Urinary bladder (tissue), 3 donors: ENCODE measurements at regions not wholly inside any gene's neighbourhood (a gene's known extent, or its start where the extent isn't known, plus 50 kb on each side); places are given as distances from the start of the nearest gene placed in this dataset.

ENCODE experiments used
- DNase-seq: peaks from one replicate; pipeline ENCODE4 v3.0.0-alpha.2; 2015; ENCODE audit errors: extremely low spot score
- H3K27ac ChIP-seq: one replicate; pipeline ENCODE4 v1.5.1; 2013; ENCODE audit warnings: low read depth, mild to moderate bottlenecking, moderate library complexity
- H3K36me3 ChIP-seq: one replicate; pipeline ENCODE4 v1.6.1; 2013; ENCODE audit warnings: mild to moderate bottlenecking, moderate library complexity; ENCODE audit not compliant: insufficient read depth
- H3K4me1 ChIP-seq: one replicate; pipeline ENCODE4 v1.6.1; 2013; ENCODE audit warnings: mild to moderate bottlenecking, moderate library complexity; ENCODE audit not compliant: insufficient read depth
- H3K4me3 ChIP-seq: one replicate; pipeline ENCODE4 v1.5.1; 2013; ENCODE audit warnings: low read depth, low read length
- WGBS: extraction: QIAGEN DNeasy Blood & Tissue Kit; methylation state at CpG from one replicate; pipeline ENCODE4 v1.1.7; 2013; 5-methylcytosine and 5-hydroxymethylcytosine counted together
- donor health status: healthy with polysubstance abuse.
- donor health status: healthy.

GRCh38 chr16:73426433-73427160, 378.7 kb upstream of the ZFHX3 start:
- Histone ChIP-seq H3K36me3 (no peaks in the 10 kb centered on the region), H3K4me3 (no peak overlapping the region), H3K27ac (no peak overlapping the region), H3K4me1 (no peaks in the 10 kb centered on the region)
- WGBS = 66% methylated on average over 7 of the region's 7 CpGs
- no peak for DNase-seq

DNA sequence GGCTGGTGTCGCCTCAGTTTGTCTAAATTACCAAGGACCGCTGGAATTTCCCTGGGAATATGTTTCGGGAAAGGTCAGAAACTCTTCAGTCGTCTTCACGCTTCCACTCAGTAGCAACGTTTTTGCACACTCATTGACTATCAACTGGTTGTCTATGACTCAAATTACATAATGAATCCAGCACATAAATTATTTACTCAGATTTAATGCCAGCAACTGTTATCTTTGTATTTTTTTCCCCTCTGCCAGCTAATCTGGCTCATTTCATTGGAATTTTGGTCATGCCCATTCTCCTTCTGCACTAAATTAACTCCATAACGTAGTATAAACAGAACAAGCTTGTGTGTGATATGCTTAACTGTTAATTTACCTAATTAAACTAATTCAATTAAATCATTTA, 372.7 kb upstream of the ZFHX3 start:
- Histone ChIP-seq H3K4me3 (no peak overlapping the region), H3K4me1 (no peaks in the 10 kb centered on the region), H3K36me3 (no peaks in the 10 kb centered on the region), H3K27ac (no peak overlapping the region)
- WGBS = 74% methylated on average over 7 of the region's 7 CpGs
- DNase-seq = no peak

DNA sequence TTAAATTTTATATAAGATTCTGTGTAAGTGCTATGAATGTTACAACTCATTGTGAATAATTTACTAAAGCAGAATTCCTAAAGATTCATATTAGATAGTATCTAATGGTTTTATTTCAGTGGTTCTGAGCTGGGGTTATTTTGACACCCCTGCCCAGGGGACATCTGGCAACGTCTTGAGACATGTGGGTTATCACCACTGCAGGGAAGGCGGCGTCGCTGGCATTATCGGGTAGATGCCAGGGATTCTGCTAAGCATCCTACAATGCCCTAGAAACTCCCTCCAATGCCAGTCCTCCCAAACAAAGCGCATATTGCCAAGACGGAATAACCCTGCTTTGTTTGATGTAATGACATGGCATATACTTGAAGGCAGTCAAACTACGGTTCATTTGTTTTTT, 372.3 kb upstream of the ZFHX3 start:
- H3K4me1 ChIP-seq = no peaks in the 10 kb centered on the region
- WGBS = 84% methylated on average over 8 of the region's 8 CpGs
- H3K36me3 ChIP-seq = no peaks in the 10 kb centered on the region
- no peak overlapping the region for H3K4me3 ChIP-seq
- H3K27ac ChIP-seq = no peak overlapping the region
- no peak for DNase-seq

GRCh38 chr16:73418691-73419090, 370.8 kb upstream of the ZFHX3 start:
- no peaks in the 10 kb centered on the region for H3K4me1 ChIP-seq
- WGBS = 21% methylated on average over 6 of the region's 6 CpGs
- H3K36me3 ChIP-seq = no peaks in the 10 kb centered on the region
- DNase-seq = no peak
- no peak overlapping the region for H3K4me3 ChIP-seq
- no peak overlapping the region for H3K27ac ChIP-seq

DNA sequence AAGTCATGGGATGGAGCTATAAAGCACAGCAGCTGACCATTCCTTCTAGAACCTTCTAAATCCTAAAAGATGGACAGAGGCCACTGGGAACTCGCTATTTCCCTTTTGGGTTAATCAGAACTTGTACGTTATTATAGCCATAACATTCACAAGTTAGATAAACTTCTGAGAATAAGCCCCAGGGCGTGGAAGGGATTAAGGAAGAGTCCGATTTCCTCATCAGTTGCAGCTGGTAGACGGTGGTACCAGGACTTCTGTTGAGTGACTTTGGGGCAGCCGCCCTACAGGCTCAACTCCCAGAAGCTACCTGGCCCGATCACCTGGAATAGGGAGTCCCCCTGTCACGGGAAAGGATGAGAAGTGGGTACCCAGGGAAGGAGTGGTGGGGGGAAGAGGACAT, 370.1 kb upstream of the ZFHX3 start:
- H3K27ac ChIP-seq = no peak overlapping the region
- H3K4me3 ChIP-seq = no peak overlapping the region
- no peak for DNase-seq
- 46% methylated on average over 8 of the region's 8 CpGs for WGBS
- H3K4me1 ChIP-seq = no peaks in the 10 kb centered on the region
- no peaks in the 10 kb centered on the region for H3K36me3 ChIP-seq

GRCh38 chr16:73415286-73415685, 367.4 kb upstream of the ZFHX3 start:
- WGBS = 28% methylated on average over 1 of the region's 1 CpG
- no peak for DNase-seq
- no peak overlapping the region for H3K4me3 ChIP-seq
- H3K4me1 ChIP-seq = no peaks in the 10 kb centered on the region
- H3K27ac ChIP-seq = no peak overlapping the region
- H3K36me3 ChIP-seq = no peaks in the 10 kb centered on the region

- Histone ChIP-seq H3K27ac (no peak overlapping the region), H3K4me3 (no peak overlapping the region), H3K4me1 (no peaks in the 10 kb centered on the region), H3K36me3 (no peaks in the 10 kb centered on the region)
- DNase-seq = no peak
- WGBS = 73% methylated on average over 5 of the region's 5 CpGs
Observed at GRCh38 chr16:73414638-73415037, 366.7 kb upstream of the ZFHX3 start.

- Histone ChIP-seq H3K4me3 (no peak overlapping the region), H3K27ac (no peak overlapping the region), H3K4me1 (no peaks in the 10 kb centered on the region), H3K36me3 (no peaks in the 10 kb centered on the region)
- 97% methylated on average over 1 of the region's 1 CpG for WGBS
- DNase-seq = no peak
Observed at GRCh38 chr16:73413830-73414190, 365.9 kb upstream of the ZFHX3 start.

DNA sequence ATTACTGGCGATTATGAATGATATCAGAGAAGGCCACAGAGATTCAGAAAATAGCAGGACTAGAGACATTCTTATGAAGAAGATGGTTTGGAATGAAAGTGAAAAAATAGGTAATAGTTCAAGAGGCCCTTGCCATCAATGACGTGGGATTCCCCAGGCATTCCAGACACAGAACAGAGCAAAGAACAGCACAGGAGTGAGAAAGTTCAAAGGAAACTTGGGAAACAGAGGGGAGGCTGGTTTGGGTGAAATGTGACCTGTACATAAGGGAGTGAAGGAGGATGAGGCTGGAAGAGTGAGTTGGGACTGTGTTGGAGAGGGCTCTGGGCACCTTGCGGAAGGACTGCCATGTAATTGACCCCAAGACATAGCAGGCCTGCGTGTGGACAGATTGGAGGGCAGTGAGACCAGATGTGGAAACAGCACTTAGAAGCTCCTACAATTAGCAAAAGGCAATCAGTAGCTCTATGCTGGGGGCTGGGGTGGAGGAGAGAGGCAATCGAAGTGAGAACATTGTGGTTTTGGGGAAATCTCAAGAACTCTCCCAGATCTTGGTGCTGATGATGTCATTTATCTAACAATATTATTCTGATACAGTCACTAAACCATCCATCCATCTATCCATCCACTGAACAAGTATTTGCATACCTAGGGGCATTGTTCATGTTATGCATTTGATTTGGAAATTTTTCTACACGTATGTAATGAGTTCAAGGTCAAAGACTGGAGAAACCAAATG, 365.3 kb upstream of the ZFHX3 start:
- Histone ChIP-seq H3K4me1 (no peaks in the 10 kb centered on the region), H3K36me3 (no peaks in the 10 kb centered on the region), H3K4me3 (no peak overlapping the region), H3K27ac (no peak overlapping the region)
- no peak for DNase-seq
- 93% methylated on average over 6 of the region's 6 CpGs for WGBS

- H3K4me1 ChIP-seq = no peaks in the 10 kb centered on the region
- H3K4me3 ChIP-seq = no peak overlapping the region
- no peak for DNase-seq
- WGBS = 89% methylated on average over 7 of the region's 7 CpGs
- H3K36me3 ChIP-seq = no peaks in the 10 kb centered on the region
- no peak overlapping the region for H3K27ac ChIP-seq
Observed at GRCh38 chr16:73412416-73412815, 364.5 kb upstream of the ZFHX3 start.

DNA sequence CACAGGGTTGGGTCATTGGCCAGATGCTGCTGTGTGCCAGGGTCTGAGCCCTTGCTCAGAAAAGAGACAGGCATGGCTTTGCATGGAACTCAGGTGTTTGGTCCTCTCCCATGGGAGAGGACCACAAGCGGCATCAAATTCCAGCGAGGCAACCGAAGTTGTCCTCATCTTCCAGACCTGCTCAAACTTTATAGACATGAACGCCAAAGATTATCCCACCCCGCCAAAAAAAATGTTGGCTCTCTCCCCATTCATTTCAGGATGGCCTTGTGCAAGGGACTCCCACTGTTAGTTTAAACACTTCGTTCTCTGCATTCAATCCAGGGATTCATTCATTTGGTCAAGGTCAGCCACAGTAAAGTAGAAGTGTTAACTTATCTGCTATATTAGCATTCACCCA, 360.8 kb upstream of the ZFHX3 start:
- Histone ChIP-seq H3K4me3 (no peak overlapping the region), H3K36me3 (no peaks in the 10 kb centered on the region), H3K4me1 (no peaks in the 10 kb centered on the region), H3K27ac (no peak overlapping the region)
- DNase-seq = no peak
- 87% methylated on average over 6 of the region's 6 CpGs for WGBS

DNA sequence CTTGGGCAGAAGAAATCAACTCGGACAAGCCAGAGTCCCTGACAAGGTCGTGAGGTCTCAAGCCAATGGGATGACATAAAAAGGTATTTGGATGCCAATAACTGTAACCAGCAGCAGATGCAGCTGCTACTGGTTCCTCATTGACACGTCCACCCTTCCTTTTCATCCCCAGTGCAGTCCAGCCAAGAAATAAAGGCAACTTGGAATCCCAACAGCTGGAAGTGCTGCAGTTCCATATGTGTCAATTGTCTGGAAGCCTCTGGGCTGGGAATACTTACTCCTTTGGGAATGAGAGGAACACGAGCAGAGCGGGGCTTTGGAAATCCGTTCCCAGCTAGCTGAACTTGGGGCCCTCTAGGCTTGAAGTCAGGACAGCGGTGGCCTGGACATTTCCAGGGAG, 360.4 kb upstream of the ZFHX3 start:
- Histone ChIP-seq H3K4me3 (no peak overlapping the region), H3K4me1 (no peaks in the 10 kb centered on the region), H3K27ac (no peak overlapping the region), H3K36me3 (no peaks in the 10 kb centered on the region)
- WGBS = 72% methylated on average over 7 of the region's 7 CpGs
- no peak for DNase-seq

DNA sequence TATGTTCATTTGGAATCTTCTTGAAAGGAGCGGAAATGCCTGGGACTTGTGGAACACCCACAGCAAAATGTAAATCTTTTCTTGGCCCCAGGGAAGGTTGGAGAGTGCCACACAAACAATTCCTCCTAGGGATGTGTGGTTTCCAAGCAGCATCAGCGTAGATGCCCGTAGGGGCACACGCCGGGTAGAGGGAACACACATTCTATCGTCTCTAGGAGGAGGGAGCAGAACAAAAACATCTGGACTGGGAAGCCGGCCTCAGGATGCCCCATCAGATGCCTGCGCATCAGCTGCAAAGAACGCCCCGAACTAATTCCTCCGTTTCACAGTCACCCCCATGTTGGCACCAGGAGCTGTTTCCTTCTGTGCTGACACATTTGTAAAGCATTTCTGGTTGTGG, 357.9 kb upstream of the ZFHX3 start:
- Histone ChIP-seq H3K4me3 (no peak overlapping the region), H3K27ac (no peak overlapping the region), H3K4me1 (no peaks in the 10 kb centered on the region), H3K36me3 (no peaks in the 10 kb centered on the region)
- WGBS = 75% methylated on average over 11 of the region's 11 CpGs
- DNase-seq = no peak

GRCh38 chr16:73404001-73404400, 356.1 kb upstream of the ZFHX3 start:
- Histone ChIP-seq H3K36me3 (no peaks in the 10 kb centered on the region), H3K27ac (no peak overlapping the region), H3K4me3 (no peak overlapping the region), H3K4me1 (no peaks in the 10 kb centered on the region)
- DNase-seq = no peak
